ENCODE measurements at regions not wholly inside any gene's neighbourhood (a gene's known extent, or its start where the extent isn't known, plus 50 kb on each side); places are given as distances from the start of the nearest gene placed in this dataset.

- no peaks in the 10 kb centered on the region for H3K9me3 ChIP-seq (ENCODE audit: control insufficient read depth, low read length)
- no peaks in the 10 kb centered on the region for H3K27me3 ChIP-seq (ENCODE audit: control insufficient read depth, insufficient read depth, low read length)
- no peaks in the 10 kb centered on the region for H3K79me2 ChIP-seq
- no peak overlapping the region for H3K4me2 ChIP-seq (ENCODE audit: low read length)
- no peak for TF ChIP-seq CTCF (IDR thresholded peaks at IDR 0.05)
- H2AFZ ChIP-seq, result no peak overlapping the region
- no peaks in the 10 kb centered on the region for H3K4me1 ChIP-seq
- H3K9ac ChIP-seq, result no peak overlapping the region
- H3K36me3 ChIP-seq (ENCODE audit: control insufficient read depth, insufficient read depth, low read length), result no peaks in the 10 kb centered on the region
- H3K27ac ChIP-seq, result no peak overlapping the region
- no peak overlapping the region for H3K4me3 ChIP-seq (ENCODE audit: low read depth, low read length)
These were observed 112.6 kb upstream of the AFDN start for GRCh38 chr6:167714152-167714551.

GRCh38 chr6:167717455-167717854, 109.3 kb upstream of the AFDN start:
- Histone ChIP-seq H3K9ac (no peak overlapping the region), H3K9me3 (ENCODE audit: control insufficient read depth, low read length) (no peaks in the 10 kb centered on the region), H3K79me2 (no peaks in the 10 kb centered on the region), H3K4me2 (ENCODE audit: low read length) (no peak overlapping the region), H3K4me3 (ENCODE audit: low read depth, low read length) (no peak overlapping the region), H3K4me1 (no peaks in the 10 kb centered on the region), H3K27me3 (ENCODE audit: control insufficient read depth, insufficient read depth, low read length) (no peaks in the 10 kb centered on the region), H2AFZ (no peak overlapping the region), H3K36me3 (ENCODE audit: control insufficient read depth, insufficient read depth, low read length) (no peaks in the 10 kb centered on the region), H3K27ac (no peak overlapping the region)
- no peak for TF ChIP-seq CTCF (IDR thresholded peaks at IDR 0.05)

- Histone ChIP-seq H3K9ac (no peak overlapping the region), H2AFZ (no peak overlapping the region), H3K27ac (no peak overlapping the region), H3K4me2 (ENCODE audit: low read length) (no peak overlapping the region), H3K4me1 (no peaks in the 10 kb centered on the region), H3K27me3 (ENCODE audit: control insufficient read depth, insufficient read depth, low read length) (no peaks in the 10 kb centered on the region), H3K4me3 (ENCODE audit: low read depth, low read length) (no peak overlapping the region), H3K9me3 (ENCODE audit: control insufficient read depth, low read length) (no peaks in the 10 kb centered on the region), H3K79me2 (no peaks in the 10 kb centered on the region), H3K36me3 (ENCODE audit: control insufficient read depth, insufficient read depth, low read length) (no peaks in the 10 kb centered on the region)
- TF ChIP-seq CTCF (IDR thresholded peaks at IDR 0.05), result no peak
These were observed 108.8 kb upstream of the AFDN start for GRCh38 chr6:167717867-167718266.

GRCh38 chr6:167719920-167720319, 106.8 kb upstream of the AFDN start:
- TF ChIP-seq CTCF (IDR thresholded peaks at IDR 0.05), result no peak
- Histone ChIP-seq H3K4me2 (ENCODE audit: low read length) (no peak overlapping the region), H3K36me3 (ENCODE audit: control insufficient read depth, insufficient read depth, low read length) (no peaks in the 10 kb centered on the region), H3K27ac (no peak overlapping the region), H3K27me3 (ENCODE audit: control insufficient read depth, insufficient read depth, low read length) (no peaks in the 10 kb centered on the region), H3K4me1 (no peaks in the 10 kb centered on the region), H3K79me2 (no peaks in the 10 kb centered on the region), H3K9me3 (ENCODE audit: control insufficient read depth, low read length) (no peaks in the 10 kb centered on the region), H3K9ac (no peak overlapping the region), H2AFZ (no peak overlapping the region), H3K4me3 (ENCODE audit: low read depth, low read length) (no peak overlapping the region)

GRCh38 chr6:167720456-167721285, 106.0 kb upstream of the AFDN start:
- Histone ChIP-seq H3K9me3 (ENCODE audit: control insufficient read depth, low read length) (no peaks in the 10 kb centered on the region), H3K4me3 (ENCODE audit: low read depth, low read length) (no peak overlapping the region), H3K36me3 (ENCODE audit: control insufficient read depth, insufficient read depth, low read length) (no peaks in the 10 kb centered on the region), H2AFZ (no peak overlapping the region), H3K27ac (no peak overlapping the region), H3K9ac (no peak overlapping the region), H3K4me2 (ENCODE audit: low read length) (no peak overlapping the region), H3K79me2 (no peaks in the 10 kb centered on the region), H3K4me1 (no peaks in the 10 kb centered on the region), H3K27me3 (ENCODE audit: control insufficient read depth, insufficient read depth, low read length) (no peaks in the 10 kb centered on the region)
- TF ChIP-seq CTCF (IDR thresholded peaks at IDR 0.05), result no peak
